ENCODE measurements at regions not wholly inside any gene's neighbourhood (a gene's known extent, or its start where the extent isn't known, plus 50 kb on each side); places are given as distances from the start of the nearest gene placed in this dataset.

DNA sequence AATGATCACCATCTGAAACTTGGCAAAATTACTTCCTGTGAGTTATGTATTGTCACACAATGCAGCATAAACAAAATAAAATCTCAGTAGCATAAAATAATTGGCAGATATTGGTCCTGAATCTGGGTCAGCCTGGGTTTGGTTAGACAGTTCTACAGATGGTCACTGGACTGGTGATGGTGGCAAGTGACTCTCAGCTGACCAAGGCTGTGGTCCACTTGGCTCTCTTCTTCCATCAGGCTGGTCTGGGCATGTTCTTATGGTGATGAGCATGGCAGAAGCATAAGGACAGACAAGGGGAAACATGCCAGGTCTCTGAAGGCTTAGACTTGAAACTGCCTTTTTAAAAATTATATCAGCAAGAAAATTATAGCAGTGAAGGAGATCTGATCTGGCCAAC is 1205.0 kb upstream of the EPHA6 start:
- TF ChIP-seq, protein P1, sequence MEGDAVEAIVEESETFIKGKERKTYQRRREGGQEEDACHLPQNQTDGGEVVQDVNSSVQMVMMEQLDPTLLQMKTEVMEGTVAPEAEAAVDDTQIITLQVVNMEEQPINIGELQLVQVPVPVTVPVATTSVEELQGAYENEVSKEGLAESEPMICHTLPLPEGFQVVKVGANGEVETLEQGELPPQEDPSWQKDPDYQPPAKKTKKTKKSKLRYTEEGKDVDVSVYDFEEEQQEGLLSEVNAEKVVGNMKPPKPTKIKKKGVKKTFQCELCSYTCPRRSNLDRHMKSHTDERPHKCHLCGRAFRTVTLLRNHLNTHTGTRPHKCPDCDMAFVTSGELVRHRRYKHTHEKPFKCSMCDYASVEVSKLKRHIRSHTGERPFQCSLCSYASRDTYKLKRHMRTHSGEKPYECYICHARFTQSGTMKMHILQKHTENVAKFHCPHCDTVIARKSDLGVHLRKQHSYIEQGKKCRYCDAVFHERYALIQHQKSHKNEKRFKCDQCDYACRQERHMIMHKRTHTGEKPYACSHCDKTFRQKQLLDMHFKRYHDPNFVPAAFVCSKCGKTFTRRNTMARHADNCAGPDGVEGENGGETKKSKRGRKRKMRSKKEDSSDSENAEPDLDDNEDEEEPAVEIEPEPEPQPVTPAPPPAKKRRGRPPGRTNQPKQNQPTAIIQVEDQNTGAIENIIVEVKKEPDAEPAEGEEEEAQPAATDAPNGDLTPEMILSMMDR (IDR thresholded peaks at IDR 0.05): no peak
- no peak for TF ChIP-seq POLR2A (IDR thresholded peaks at IDR 0.05)
